WTC11 (cell line): ENCODE measurements at regions not wholly inside any gene's neighbourhood (a gene's known extent, or its start where the extent isn't known, plus 50 kb on each side); places are given as distances from the start of the nearest gene placed in this dataset.

Experiments
- ATAC-seq: fragments of 200-7000 bp; cut with Tn5 transposase; 2 replicates; pipeline ENCODE4 v1.10.0; 2021; ENCODE audit warnings: mild to moderate bottlenecking, moderate library complexity
- CTCF ChIA-PET: fragments of 300-600 bp; sonication (Branson Sonifier 250); formaldehyde crosslinking; loops from one replicate; lab custom pipeline; 2021; ENCODE audit warnings: antibody characterized with exemption; lab: Charles Lee
- POLR2A ChIA-PET: fragments of 350-600 bp; sonication (Branson Sonifier 250); formaldehyde crosslinking; loops from one replicate; lab custom pipeline; 2021; ENCODE audit warnings: antibody characterized with exemption; lab: Charles Lee
- DNase-seq: peaks from one replicate; pipeline ENCODE4 v3.0.0; 2021; ENCODE audit warnings: low spot score
- H3K27ac Mint-ChIP-seq: 2 replicates; pipeline ENCODE4 v1.8.0; 2021; ENCODE audit warnings: mixed read lengths
- H3K27me3 Mint-ChIP-seq: 2 replicates; pipeline ENCODE4 v1.8.0; 2021; ENCODE audit warnings: low read depth, mild to moderate bottlenecking, moderate library complexity, mixed read lengths
- H3K36me3 Mint-ChIP-seq: 2 replicates; pipeline ENCODE4 v1.8.0; 2021; ENCODE audit warnings: mixed read lengths
- H3K4me1 Mint-ChIP-seq: 2 replicates; pipeline ENCODE4 v1.8.0; 2022; ENCODE audit warnings: mixed read lengths
- H3K4me3 Mint-ChIP-seq: 2 replicates; pipeline ENCODE4 v1.8.0; 2021; ENCODE audit warnings: mild to moderate bottlenecking, moderate library complexity, mixed read lengths
- H3K9me3 Mint-ChIP-seq: 2 replicates; pipeline ENCODE4 v1.8.0; 2021; ENCODE audit warnings: mixed read lengths
- CREM ChIP-seq: sonication (generic); formaldehyde crosslinking; IDR thresholded peaks from 2 replicates; pipeline ENCODE4 v1.8.1; 2022; ENCODE audit warnings: mild to moderate bottlenecking, missing genetic modification reagents, moderate library complexity
- ELF4 ChIP-seq: sonication (generic); formaldehyde crosslinking; IDR thresholded peaks from 2 replicates; pipeline ENCODE4 v1.8.1; 2022; ENCODE audit warnings: low read depth, mild to moderate bottlenecking, moderate library complexity, missing genetic modification reagents
- FOXP1 ChIP-seq: sonication (generic); formaldehyde crosslinking; IDR thresholded peaks from 2 replicates; pipeline ENCODE4 v1.8.0; 2022; ENCODE audit warnings: missing genetic modification reagents, mild to moderate bottlenecking, moderate library complexity, borderline replicate concordance
- GRHL2 ChIP-seq: fragments of 250-450 bp; sonication (Bioruptor Pico); IDR thresholded peaks from 2 replicates; pipeline ENCODE4 v1.8.0; 2022; ENCODE audit warnings: mild to moderate bottlenecking, moderate library complexity; ENCODE audit not compliant: insufficient replicate concordance, severe bottlenecking
- MXD4 ChIP-seq: fragments of 250-450 bp; sonication (Bioruptor Pico); IDR thresholded peaks from 2 replicates; pipeline ENCODE4 v1.8.0; 2021; ENCODE audit warnings: mild to moderate bottlenecking, moderate library complexity, borderline replicate concordance
- NR2C2 ChIP-seq: sonication (generic); formaldehyde crosslinking; IDR thresholded peaks from 2 replicates; pipeline ENCODE4 v1.8.0; 2022; ENCODE audit warnings: mild to moderate bottlenecking, missing genetic modification reagents
- SP1 ChIP-seq: sonication (generic); formaldehyde crosslinking; conservative IDR thresholded peaks from 2 replicates; pipeline ENCODE4 v1.8.1; 2022; ENCODE audit warnings: missing genetic modification reagents
- TEAD4 ChIP-seq: sonication (generic); formaldehyde crosslinking; IDR thresholded peaks from 2 replicates; pipeline ENCODE4 v1.8.0; 2022; ENCODE audit warnings: mild to moderate bottlenecking, missing genetic modification reagents
- ZNF121 ChIP-seq: sonication (generic); formaldehyde crosslinking; IDR thresholded peaks from 2 replicates; pipeline ENCODE4 v1.8.0; 2023; ENCODE audit warnings: missing genetic modification reagents
- ZNF423 ChIP-seq: fragments of 250-450 bp; sonication (Bioruptor Pico); IDR thresholded peaks from 2 replicates; pipeline ENCODE4 v2.1.2; 2022; ENCODE audit warnings: mild to moderate bottlenecking, moderate library complexity
- ZNF671 ChIP-seq: fragments of 250-450 bp; sonication (Bioruptor Pico); IDR thresholded peaks from 2 replicates; pipeline ENCODE4 v1.8.0; 2021; ENCODE audit warnings: mild to moderate bottlenecking
- TF ChIP-seq, protein P1 (sequence below): sonication (generic); formaldehyde crosslinking; IDR thresholded peaks from 2 replicates; pipeline ENCODE4 v1.8.1; 2022; ENCODE audit warnings: missing genetic modification reagents, borderline replicate concordance
- TF ChIP-seq, protein P2 (sequence below): sonication (generic); formaldehyde crosslinking; IDR thresholded peaks from 2 replicates; pipeline ENCODE4 v1.8.0; 2023; ENCODE audit warnings: mild to moderate bottlenecking, missing genetic modification reagents
- TF ChIP-seq, protein P3 (sequence below): fragments of 250-450 bp; sonication (Bioruptor Pico); IDR thresholded peaks from 2 replicates; pipeline ENCODE4 v1.8.0; 2021; ENCODE audit warnings: mild to moderate bottlenecking
- TF ChIP-seq, protein P4 (sequence below): fragments of 250-450 bp; sonication (Bioruptor Pico); IDR thresholded peaks from 2 replicates; pipeline ENCODE4 v1.9.0; 2021; ENCODE audit warnings: mild to moderate bottlenecking
- TF ChIP-seq, protein P5 (sequence below): fragments of 250-450 bp; sonication (Bioruptor Pico); IDR thresholded peaks from 2 replicates; pipeline ENCODE4 v1.9.0; 2021; ENCODE audit warnings: moderate library complexity, mild to moderate bottlenecking, inconsistent platforms, borderline replicate concordance
- TF ChIP-seq, protein P6 (sequence below): sonication (generic); formaldehyde crosslinking; IDR thresholded peaks from 2 replicates; pipeline ENCODE4 v1.8.0; 2023; ENCODE audit warnings: missing genetic modification reagents, mild to moderate bottlenecking, borderline replicate concordance
- TF ChIP-seq, protein P7 (sequence below): sonication (generic); formaldehyde crosslinking; IDR thresholded peaks from 2 replicates; pipeline ENCODE4 v1.8.0; 2022; ENCODE audit warnings: mild to moderate bottlenecking, missing genetic modification reagents
- TF ChIP-seq, protein P8 (sequence below): sonication (generic); formaldehyde crosslinking; IDR thresholded peaks from 2 replicates; pipeline ENCODE4 v1.8.1; 2022; ENCODE audit warnings: low read depth, mild to moderate bottlenecking, moderate library complexity, missing genetic modification reagents, borderline replicate concordance
- TF ChIP-seq, protein P9 (sequence below): sonication (generic); formaldehyde crosslinking; IDR thresholded peaks from 2 replicates; pipeline ENCODE4 v1.8.0; 2022; ENCODE audit warnings: mild to moderate bottlenecking, missing genetic modification reagents

DNA sequence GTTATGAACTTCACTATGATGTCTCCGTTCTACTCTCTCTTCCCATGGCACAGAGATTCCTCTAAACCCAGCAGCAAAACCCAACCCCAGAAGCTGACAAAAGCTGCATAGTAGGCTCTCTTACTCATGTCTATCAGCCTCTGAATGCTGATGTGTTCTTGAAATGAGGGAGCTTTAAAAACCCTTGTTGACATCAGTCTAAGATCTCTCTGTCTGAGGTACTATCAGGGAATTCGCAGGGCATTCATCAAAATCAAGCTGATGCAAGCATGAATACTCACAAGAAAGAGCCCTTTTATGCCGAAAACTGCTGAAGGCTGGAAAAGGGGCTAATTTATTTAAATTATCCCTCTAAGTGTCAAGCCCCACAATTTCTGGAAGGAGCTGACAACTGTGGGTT is 710.6 kb upstream of the FANCL start (continued):
- TF ChIP-seq, protein P1, sequence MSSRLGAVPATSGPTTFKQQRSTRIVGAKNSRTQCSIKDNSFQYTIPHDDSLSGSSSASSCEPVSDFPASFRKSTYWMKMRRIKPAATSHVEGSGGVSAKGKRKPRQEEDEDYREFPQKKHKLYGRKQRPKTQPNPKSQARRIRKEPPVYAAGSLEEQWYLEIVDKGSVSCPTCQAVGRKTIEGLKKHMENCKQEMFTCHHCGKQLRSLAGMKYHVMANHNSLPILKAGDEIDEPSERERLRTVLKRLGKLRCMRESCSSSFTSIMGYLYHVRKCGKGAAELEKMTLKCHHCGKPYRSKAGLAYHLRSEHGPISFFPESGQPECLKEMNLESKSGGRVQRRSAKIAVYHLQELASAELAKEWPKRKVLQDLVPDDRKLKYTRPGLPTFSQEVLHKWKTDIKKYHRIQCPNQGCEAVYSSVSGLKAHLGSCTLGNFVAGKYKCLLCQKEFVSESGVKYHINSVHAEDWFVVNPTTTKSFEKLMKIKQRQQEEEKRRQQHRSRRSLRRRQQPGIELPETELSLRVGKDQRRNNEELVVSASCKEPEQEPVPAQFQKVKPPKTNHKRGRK (CRISPR knock-in tag) = no peak
- TF ChIP-seq FOXP1 (CRISPR knock-in tag) = no peak

DNA sequence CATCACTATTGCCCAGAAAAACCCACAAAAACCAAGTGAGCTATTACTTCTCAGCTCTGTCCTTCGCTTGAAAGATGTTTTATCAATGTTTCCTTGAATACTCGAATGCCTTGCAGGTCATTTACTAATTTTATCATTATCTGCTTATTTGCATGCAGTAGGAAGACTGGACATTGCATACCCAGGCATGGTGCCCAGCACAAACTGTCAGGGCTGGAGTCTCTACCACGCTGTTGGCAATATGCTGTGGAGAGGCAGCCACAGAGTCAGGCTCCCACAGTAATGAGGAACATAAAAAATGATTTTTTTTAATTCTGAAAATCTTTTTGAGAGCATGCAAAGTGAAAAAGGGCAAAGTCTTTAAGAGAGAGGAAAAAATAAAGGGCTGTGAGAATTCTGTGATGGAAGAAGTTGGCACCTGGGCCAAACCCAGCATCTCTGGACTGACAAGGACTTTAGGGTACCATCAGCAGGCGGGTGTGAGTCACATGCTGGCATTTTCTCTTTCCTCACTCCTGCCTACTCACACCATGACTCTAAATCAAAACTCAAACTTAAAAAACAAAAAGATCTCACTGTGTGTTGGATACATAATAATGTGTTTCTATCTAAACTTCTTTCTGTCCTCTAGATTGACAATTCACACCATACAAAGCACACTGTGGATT is 709.8 kb upstream of the FANCL start:
- H3K27ac Mint-ChIP-seq = no peak overlapping the region
- peaks cover 36% of the 10 kb centered on the region for H3K4me1 Mint-ChIP-seq
- no peak for TF ChIP-seq ZNF423
- TF ChIP-seq, protein P2, sequence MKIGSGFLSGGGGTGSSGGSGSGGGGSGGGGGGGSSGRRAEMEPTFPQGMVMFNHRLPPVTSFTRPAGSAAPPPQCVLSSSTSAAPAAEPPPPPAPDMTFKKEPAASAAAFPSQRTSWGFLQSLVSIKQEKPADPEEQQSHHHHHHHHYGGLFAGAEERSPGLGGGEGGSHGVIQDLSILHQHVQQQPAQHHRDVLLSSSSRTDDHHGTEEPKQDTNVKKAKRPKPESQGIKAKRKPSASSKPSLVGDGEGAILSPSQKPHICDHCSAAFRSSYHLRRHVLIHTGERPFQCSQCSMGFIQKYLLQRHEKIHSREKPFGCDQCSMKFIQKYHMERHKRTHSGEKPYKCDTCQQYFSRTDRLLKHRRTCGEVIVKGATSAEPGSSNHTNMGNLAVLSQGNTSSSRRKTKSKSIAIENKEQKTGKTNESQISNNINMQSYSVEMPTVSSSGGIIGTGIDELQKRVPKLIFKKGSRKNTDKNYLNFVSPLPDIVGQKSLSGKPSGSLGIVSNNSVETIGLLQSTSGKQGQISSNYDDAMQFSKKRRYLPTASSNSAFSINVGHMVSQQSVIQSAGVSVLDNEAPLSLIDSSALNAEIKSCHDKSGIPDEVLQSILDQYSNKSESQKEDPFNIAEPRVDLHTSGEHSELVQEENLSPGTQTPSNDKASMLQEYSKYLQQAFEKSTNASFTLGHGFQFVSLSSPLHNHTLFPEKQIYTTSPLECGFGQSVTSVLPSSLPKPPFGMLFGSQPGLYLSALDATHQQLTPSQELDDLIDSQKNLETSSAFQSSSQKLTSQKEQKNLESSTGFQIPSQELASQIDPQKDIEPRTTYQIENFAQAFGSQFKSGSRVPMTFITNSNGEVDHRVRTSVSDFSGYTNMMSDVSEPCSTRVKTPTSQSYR (CRISPR knock-in tag) = no peak
- no peak for TF ChIP-seq SP1 (CRISPR knock-in tag)
- TF ChIP-seq, protein P3, sequence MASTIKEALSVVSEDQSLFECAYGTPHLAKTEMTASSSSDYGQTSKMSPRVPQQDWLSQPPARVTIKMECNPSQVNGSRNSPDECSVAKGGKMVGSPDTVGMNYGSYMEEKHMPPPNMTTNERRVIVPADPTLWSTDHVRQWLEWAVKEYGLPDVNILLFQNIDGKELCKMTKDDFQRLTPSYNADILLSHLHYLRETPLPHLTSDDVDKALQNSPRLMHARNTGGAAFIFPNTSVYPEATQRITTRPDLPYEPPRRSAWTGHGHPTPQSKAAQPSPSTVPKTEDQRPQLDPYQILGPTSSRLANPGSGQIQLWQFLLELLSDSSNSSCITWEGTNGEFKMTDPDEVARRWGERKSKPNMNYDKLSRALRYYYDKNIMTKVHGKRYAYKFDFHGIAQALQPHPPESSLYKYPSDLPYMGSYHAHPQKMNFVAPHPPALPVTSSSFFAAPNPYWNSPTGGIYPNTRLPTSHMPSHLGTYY (CRISPR knock-in tag) = no peak
- TF ChIP-seq CREM = no peak
- no peak for TF ChIP-seq NR2C2 (CRISPR knock-in tag)
- TF ChIP-seq, protein P4, sequence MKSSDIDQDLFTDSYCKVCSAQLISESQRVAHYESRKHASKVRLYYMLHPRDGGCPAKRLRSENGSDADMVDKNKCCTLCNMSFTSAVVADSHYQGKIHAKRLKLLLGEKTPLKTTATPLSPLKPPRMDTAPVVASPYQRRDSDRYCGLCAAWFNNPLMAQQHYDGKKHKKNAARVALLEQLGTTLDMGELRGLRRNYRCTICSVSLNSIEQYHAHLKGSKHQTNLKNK (CRISPR knock-in tag) = no peak
- no peak for TF ChIP-seq ZNF671
- no peak for TF ChIP-seq TEAD4 (CRISPR knock-in tag)
- TF ChIP-seq, protein P5, sequence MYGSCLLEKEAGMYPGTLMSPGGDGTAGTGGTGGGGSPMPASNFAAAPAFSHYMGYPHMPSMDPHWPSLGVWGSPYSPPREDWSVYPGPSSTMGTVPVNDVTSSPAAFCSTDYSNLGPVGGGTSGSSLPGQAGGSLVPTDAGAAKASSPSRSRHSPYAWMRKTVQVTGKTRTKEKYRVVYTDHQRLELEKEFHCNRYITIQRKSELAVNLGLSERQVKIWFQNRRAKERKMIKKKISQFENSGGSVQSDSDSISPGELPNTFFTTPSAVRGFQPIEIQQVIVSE (CRISPR knock-in tag) = no peak
- TF ChIP-seq, protein P6, sequence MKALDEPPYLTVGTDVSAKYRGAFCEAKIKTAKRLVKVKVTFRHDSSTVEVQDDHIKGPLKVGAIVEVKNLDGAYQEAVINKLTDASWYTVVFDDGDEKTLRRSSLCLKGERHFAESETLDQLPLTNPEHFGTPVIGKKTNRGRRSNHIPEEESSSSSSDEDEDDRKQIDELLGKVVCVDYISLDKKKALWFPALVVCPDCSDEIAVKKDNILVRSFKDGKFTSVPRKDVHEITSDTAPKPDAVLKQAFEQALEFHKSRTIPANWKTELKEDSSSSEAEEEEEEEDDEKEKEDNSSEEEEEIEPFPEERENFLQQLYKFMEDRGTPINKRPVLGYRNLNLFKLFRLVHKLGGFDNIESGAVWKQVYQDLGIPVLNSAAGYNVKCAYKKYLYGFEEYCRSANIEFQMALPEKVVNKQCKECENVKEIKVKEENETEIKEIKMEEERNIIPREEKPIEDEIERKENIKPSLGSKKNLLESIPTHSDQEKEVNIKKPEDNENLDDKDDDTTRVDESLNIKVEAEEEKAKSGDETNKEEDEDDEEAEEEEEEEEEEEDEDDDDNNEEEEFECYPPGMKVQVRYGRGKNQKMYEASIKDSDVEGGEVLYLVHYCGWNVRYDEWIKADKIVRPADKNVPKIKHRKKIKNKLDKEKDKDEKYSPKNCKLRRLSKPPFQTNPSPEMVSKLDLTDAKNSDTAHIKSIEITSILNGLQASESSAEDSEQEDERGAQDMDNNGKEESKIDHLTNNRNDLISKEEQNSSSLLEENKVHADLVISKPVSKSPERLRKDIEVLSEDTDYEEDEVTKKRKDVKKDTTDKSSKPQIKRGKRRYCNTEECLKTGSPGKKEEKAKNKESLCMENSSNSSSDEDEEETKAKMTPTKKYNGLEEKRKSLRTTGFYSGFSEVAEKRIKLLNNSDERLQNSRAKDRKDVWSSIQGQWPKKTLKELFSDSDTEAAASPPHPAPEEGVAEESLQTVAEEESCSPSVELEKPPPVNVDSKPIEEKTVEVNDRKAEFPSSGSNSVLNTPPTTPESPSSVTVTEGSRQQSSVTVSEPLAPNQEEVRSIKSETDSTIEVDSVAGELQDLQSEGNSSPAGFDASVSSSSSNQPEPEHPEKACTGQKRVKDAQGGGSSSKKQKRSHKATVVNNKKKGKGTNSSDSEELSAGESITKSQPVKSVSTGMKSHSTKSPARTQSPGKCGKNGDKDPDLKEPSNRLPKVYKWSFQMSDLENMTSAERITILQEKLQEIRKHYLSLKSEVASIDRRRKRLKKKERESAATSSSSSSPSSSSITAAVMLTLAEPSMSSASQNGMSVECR (CRISPR knock-in tag) = no peak
- TF ChIP-seq ELF4 (CRISPR knock-in tag) = no peak
- TF ChIP-seq GRHL2 (CRISPR knock-in tag) = no peak
- TF ChIP-seq, protein P7, sequence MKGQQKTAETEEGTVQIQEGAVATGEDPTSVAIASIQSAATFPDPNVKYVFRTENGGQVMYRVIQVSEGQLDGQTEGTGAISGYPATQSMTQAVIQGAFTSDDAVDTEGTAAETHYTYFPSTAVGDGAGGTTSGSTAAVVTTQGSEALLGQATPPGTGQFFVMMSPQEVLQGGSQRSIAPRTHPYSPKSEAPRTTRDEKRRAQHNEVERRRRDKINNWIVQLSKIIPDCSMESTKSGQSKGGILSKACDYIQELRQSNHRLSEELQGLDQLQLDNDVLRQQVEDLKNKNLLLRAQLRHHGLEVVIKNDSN (CRISPR knock-in tag) = no peak
- TF ChIP-seq, protein P8, sequence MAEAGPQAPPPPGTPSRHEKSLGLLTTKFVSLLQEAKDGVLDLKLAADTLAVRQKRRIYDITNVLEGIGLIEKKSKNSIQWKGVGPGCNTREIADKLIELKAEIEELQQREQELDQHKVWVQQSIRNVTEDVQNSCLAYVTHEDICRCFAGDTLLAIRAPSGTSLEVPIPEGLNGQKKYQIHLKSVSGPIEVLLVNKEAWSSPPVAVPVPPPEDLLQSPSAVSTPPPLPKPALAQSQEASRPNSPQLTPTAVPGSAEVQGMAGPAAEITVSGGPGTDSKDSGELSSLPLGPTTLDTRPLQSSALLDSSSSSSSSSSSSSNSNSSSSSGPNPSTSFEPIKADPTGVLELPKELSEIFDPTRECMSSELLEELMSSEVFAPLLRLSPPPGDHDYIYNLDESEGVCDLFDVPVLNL (CRISPR knock-in tag) = no peak
- no peak for TF ChIP-seq FOXP1 (CRISPR knock-in tag)
- TF ChIP-seq MXD4 (CRISPR knock-in tag) = no peak
- TF ChIP-seq ZNF121 (CRISPR knock-in tag) = no peak
- TF ChIP-seq, protein P9, sequence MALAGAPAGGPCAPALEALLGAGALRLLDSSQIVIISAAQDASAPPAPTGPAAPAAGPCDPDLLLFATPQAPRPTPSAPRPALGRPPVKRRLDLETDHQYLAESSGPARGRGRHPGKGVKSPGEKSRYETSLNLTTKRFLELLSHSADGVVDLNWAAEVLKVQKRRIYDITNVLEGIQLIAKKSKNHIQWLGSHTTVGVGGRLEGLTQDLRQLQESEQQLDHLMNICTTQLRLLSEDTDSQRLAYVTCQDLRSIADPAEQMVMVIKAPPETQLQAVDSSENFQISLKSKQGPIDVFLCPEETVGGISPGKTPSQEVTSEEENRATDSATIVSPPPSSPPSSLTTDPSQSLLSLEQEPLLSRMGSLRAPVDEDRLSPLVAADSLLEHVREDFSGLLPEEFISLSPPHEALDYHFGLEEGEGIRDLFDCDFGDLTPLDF (CRISPR knock-in tag) = no peak
- TF ChIP-seq, all 79 proteins: peak for 0
- no peaks in the 10 kb centered on the region for H3K9me3 Mint-ChIP-seq
- POLR2A ChIA-PET = interaction anchor here (0.5 kb wide), 1 partner anchor 419 kb away, joined by 4 read pairs; no protein-coding TSS in a partner anchor
- no peaks in the 10 kb centered on the region for H3K36me3 Mint-ChIP-seq
- ATAC-seq (no peak), DNase-seq (no peak)
- CTCF ChIA-PET = interaction anchor here (1.6 kb wide), 1 partner anchor 74 kb away, joined by 4 read pairs; no protein-coding TSS in a partner anchor
- H3K4me3 Mint-ChIP-seq = no peak overlapping the region
- no peaks in the 10 kb centered on the region for H3K27me3 Mint-ChIP-seq
